ENCODE measurements at regions not wholly inside any gene's neighbourhood (a gene's known extent, or its start where the extent isn't known, plus 50 kb on each side); places are given as distances from the start of the nearest gene placed in this dataset.

GRCh38 chr3:22373827-22374226, 622.8 kb upstream of the ZNF385D start:
- Histone ChIP-seq H4K5ac (ENCODE audit: insufficient read length, low read depth, low read length) (no peak overlapping the region), H2BK15ac (ENCODE audit: low read length) (no peak overlapping the region), H3K23ac (ENCODE audit: insufficient read length) (no peak overlapping the region), H3K4me1 (replicated peaks in 1 of 4; ENCODE audit: control insufficient read depth in 3 of 4, insufficient read depth in 4 of 4, low read length in 3 of 4) (peaks cover 3 to 8% (median 5%) of the 10 kb centered on the region in 4 experiments; a peak in 4 of 7 replicates), H3K4me2 (ENCODE audit: insufficient read depth in 1 of 2, low read depth in 2 of 2, low read length in 2 of 2) (no peak overlapping the region), H4K91ac (replicated peaks; ENCODE audit: insufficient read length, low read length) (no peak overlapping the region), H3K4me3 (ENCODE audit: extremely low read depth in 1 of 4, insufficient read depth in 2 of 4, low read depth in 3 of 4, low read length in 4 of 4) (no peak overlapping the region), H2BK12ac (ENCODE audit: low read depth, low read length) (no peak overlapping the region), H4K20me1 (replicated peaks in 1 of 2; ENCODE audit: control insufficient read depth in 1 of 2, insufficient read depth in 2 of 2, low read length in 2 of 2) (no peaks in the 10 kb centered on the region), H3K79me2 (ENCODE audit: control insufficient read depth in 1 of 2, insufficient read depth in 2 of 2, low read length in 2 of 2) (no peaks in the 10 kb centered on the region), H3K23me2 (ENCODE audit: low read depth, low read length) (peaks cover 4% of the 10 kb centered on the region; the same call in 1 of the 2 replicates), H3K36me3 (ENCODE audit: control insufficient read depth in 2 of 4, insufficient read depth in 4 of 4, low read length in 3 of 4) (no peaks in the 10 kb centered on the region), H2BK5ac (ENCODE audit: low read depth, low read length) (no peak overlapping the region), H4K8ac (ENCODE audit: extremely low read depth, insufficient read depth, low read length) (no peak overlapping the region), H2BK120ac (replicated peaks; ENCODE audit: low read depth, low read length) (no peak overlapping the region), H3K9ac (replicated peaks in 1 of 4; ENCODE audit: extremely low read depth in 1 of 4, low read depth in 3 of 4, low read length in 3 of 4) (no peak overlapping the region), H3K27me3 (replicated peaks in 1 of 4; ENCODE audit: control insufficient read depth in 3 of 4, extremely low read depth in 1 of 4, insufficient read depth in 3 of 4, low read length in 3 of 4) (peaks cover 6 to 35% (median 25%) of the 10 kb centered on the region in 4 experiments), H3K18ac (ENCODE audit: extremely low read depth, low read length) (no peak overlapping the region), H3K79me1 (ENCODE audit: low read depth, low read length) (no peaks in the 10 kb centered on the region), H2AFZ (ENCODE audit: low read length) (no peak overlapping the region), H2BK20ac (ENCODE audit: low read length) (no peak overlapping the region), H3K4ac (replicated peaks; ENCODE audit: insufficient read length, low read depth, low read length) (no peak overlapping the region), H2AK5ac (ENCODE audit: low read depth, low read length) (no peak overlapping the region), H3K14ac (ENCODE audit: insufficient read length) (no peak overlapping the region), H3K27ac (ENCODE audit: low read depth, low read length) (no peak overlapping the region), H3K9me3 (ENCODE audit: insufficient read depth in 2 of 2, low read depth in 1 of 2, low read length in 1 of 2) (no peaks in the 10 kb centered on the region), H3K56ac (replicated peaks; ENCODE audit: insufficient read length, low read depth, low read length) (no peak overlapping the region)
- DNase-seq (ENCODE audit: low read depth in 1 of 2, low spot score in 2 of 2), result no peak
- CTCF ChIA-PET (ENCODE audit: partially characterized antibody), result no interaction called here
- FAIRE-seq, result no peak
- POLR2A ChIA-PET (ENCODE audit: partially characterized antibody), result no interaction called here
- WGBS, 2 experiments (ENCODE audit: extremely low coverage in 1 of 2, insufficient coverage in 1 of 2, insufficient read length in 1 of 2, insufficient replicate concordance in 2 of 2, low coverage in 1 of 2, low lambda C conversion rate in 2 of 2, missing lambda C conversion rate in 1 of 2), result 98% methylated on average over 3 of the region's 3 CpGs; no CpG with 5 or more reads in 1 of the 2 experiments
- no peak for TF ChIP-seq SP1 (IDR thresholded peaks at IDR 0.05; ENCODE audit: low read depth, low read length)
- no peak for TF ChIP-seq EZH2 (IDR thresholded peaks at IDR 0.05; ENCODE audit: low read depth, low read length, severe bottlenecking)

Data from H1 (cell line).